SU-DHL-6 (cell line): ENCODE measurements at regions not wholly inside any gene's neighbourhood (a gene's known extent, or its start where the extent isn't known, plus 50 kb on each side); places are given as distances from the start of the nearest gene placed in this dataset.

ENCODE experiments used
- H2AFZ ChIP-seq: fragments of 200-600 bp; sonication (generic); 2 replicates; pipeline ENCODE4 v1.6.1; 2014; ENCODE audit warnings: low read depth, mild to moderate bottlenecking, moderate library complexity, mixed read lengths, antibody characterized with exemption, low read length; ENCODE audit not compliant: severe bottlenecking
- H3F3A ChIP-seq: fragments of 200-600 bp; shearing (Covaris generic); 2 replicates; pipeline ENCODE4 v1.6.0; 2016; ENCODE audit warnings: antibody characterized with exemption, mild to moderate bottlenecking; ENCODE audit not compliant: insufficient read depth
- H3K27ac ChIP-seq: fragments of 200-600 bp; sonication (generic); 2 replicates; pipeline ENCODE4 v1.5.1; 2016; ENCODE audit warnings: low read depth, mild to moderate bottlenecking, low read length, moderate library complexity, mixed read lengths
- H3K27me3 ChIP-seq: fragments of 200-600 bp; sonication (generic), shearing (Covaris generic); 2 replicates; pipeline ENCODE4 v1.6.0; 2014; ENCODE audit warnings: mild to moderate bottlenecking, low read length
- H3K36me3 ChIP-seq: fragments of 200-600 bp; sonication (generic); 2 replicates; pipeline ENCODE4 v1.6.1; 2014; ENCODE audit warnings: mild to moderate bottlenecking, low read length, mixed read lengths
- H3K4me2 ChIP-seq: fragments of 300-600, 200-600 bp; shearing (Covaris generic), sonication (generic); 2 replicates; pipeline ENCODE4 v1.6.0; 2014; ENCODE audit warnings: low read length, low read depth, mild to moderate bottlenecking; ENCODE audit not compliant: poor library complexity, severe bottlenecking
- H3K4me3 ChIP-seq: fragments of 200-600 bp; sonication (generic); 2 replicates; pipeline ENCODE4 v1.5.1; 2014; ENCODE audit warnings: antibody characterized with exemption, low read length, mild to moderate bottlenecking, mixed read lengths; ENCODE audit not compliant: insufficient read depth, poor library complexity, severe bottlenecking
- H3K79me2 ChIP-seq: fragments of 200-600 bp; sonication (generic); 2 replicates; pipeline ENCODE4 v1.6.1; 2014; ENCODE audit warnings: mild to moderate bottlenecking, low read length, moderate library complexity; ENCODE audit not compliant: insufficient read depth
- H3K9ac ChIP-seq: fragments of 200-600 bp; sonication (generic); 2 replicates; pipeline ENCODE4 v1.7.0; 2014; ENCODE audit warnings: mild to moderate bottlenecking, low read length
- H3K9me2 ChIP-seq: fragments of 200-600 bp; sonication (generic); replicated peaks from 2 replicates; pipeline ENCODE4 v1.6.1; 2014; ENCODE audit warnings: low read length; ENCODE audit not compliant: insufficient read depth
- H3K9me3 ChIP-seq: fragments of 200-600 bp; sonication (generic); 2 replicates; pipeline ENCODE4 v1.6.1; 2014; ENCODE audit warnings: low read length, mixed read lengths; ENCODE audit not compliant: insufficient read depth
- H4K20me1 ChIP-seq: fragments of 200-600 bp; sonication (generic); 2 replicates; pipeline ENCODE4 v1.6.1; 2014; ENCODE audit warnings: low read depth, mild to moderate bottlenecking, antibody characterized with exemption, low read length, moderate library complexity, mixed read lengths
- CTCF ChIP-seq: fragments of 200-600 bp; sonication (generic); IDR thresholded peaks from one replicate; pipeline ENCODE4 v1.5.1; 2017; ENCODE audit warnings: antibody characterized with exemption, mild to moderate bottlenecking, low read length, moderate library complexity; ENCODE audit not compliant: insufficient read depth, poor library complexity, severe bottlenecking
- EZH2phosphoT487 ChIP-seq: fragments of 200-600 bp; sonication (generic), shearing (Covaris generic); conservative IDR thresholded peaks from 2 replicates; pipeline ENCODE4 v1.6.1; 2018; ENCODE audit warnings: mild to moderate bottlenecking, antibody characterized with exemption, low read length, moderate library complexity, mixed read lengths

GRCh38 chr5:138662599-138662998 lies 87.4 kb upstream of the HSPA9 start:
- no peak overlapping the region for H3K4me3 ChIP-seq
- H3K27me3 ChIP-seq, result no peaks in the 10 kb centered on the region
- H3K9me3 ChIP-seq, result no peaks in the 10 kb centered on the region
- no peak overlapping the region for H3K9ac ChIP-seq
- H2AFZ ChIP-seq, result no peak overlapping the region
- H4K20me1 ChIP-seq, result no peaks in the 10 kb centered on the region
- no peak overlapping the region for H3K4me2 ChIP-seq
- H3K27ac ChIP-seq, result no peak overlapping the region
- TF ChIP-seq EZH2phosphoT487 (no peak), CTCF (no peak)
- no peaks in the 10 kb centered on the region for H3K9me2 ChIP-seq
- no peaks in the 10 kb centered on the region for H3K79me2 ChIP-seq
- H3F3A ChIP-seq, result no peaks in the 10 kb centered on the region
- H3K36me3 ChIP-seq, result no peaks in the 10 kb centered on the region

GRCh38 chr5:138661991-138662434 lies 86.8 kb upstream of the HSPA9 start:
- H3K27ac ChIP-seq, result no peak overlapping the region
- no peaks in the 10 kb centered on the region for H4K20me1 ChIP-seq
- H3K9me2 ChIP-seq, result no peaks in the 10 kb centered on the region
- H3K9me3 ChIP-seq, result no peaks in the 10 kb centered on the region
- no peaks in the 10 kb centered on the region for H3K27me3 ChIP-seq
- H3F3A ChIP-seq, result no peaks in the 10 kb centered on the region
- H2AFZ ChIP-seq, result no peak overlapping the region
- TF ChIP-seq EZH2phosphoT487, result no peak
- TF ChIP-seq CTCF, result no peak
- no peak overlapping the region for H3K4me2 ChIP-seq
- H3K4me3 ChIP-seq, result no peak overlapping the region
- H3K9ac ChIP-seq, result no peak overlapping the region
- H3K36me3 ChIP-seq, result no peaks in the 10 kb centered on the region
- no peaks in the 10 kb centered on the region for H3K79me2 ChIP-seq

GRCh38 chr5:138661291-138661960 lies 86.2 kb upstream of the HSPA9 start:
- H2AFZ ChIP-seq, result no peak overlapping the region
- no peak overlapping the region for H3K4me3 ChIP-seq
- H4K20me1 ChIP-seq, result no peaks in the 10 kb centered on the region
- H3K9me3 ChIP-seq, result no peaks in the 10 kb centered on the region
- no peak overlapping the region for H3K9ac ChIP-seq
- no peak overlapping the region for H3K27ac ChIP-seq
- no peaks in the 10 kb centered on the region for H3K36me3 ChIP-seq
- TF ChIP-seq EZH2phosphoT487 (no peak), CTCF (no peak)
- H3K27me3 ChIP-seq, result no peaks in the 10 kb centered on the region
- H3K4me2 ChIP-seq, result no peak overlapping the region
- no peaks in the 10 kb centered on the region for H3K79me2 ChIP-seq
- H3K9me2 ChIP-seq, result no peaks in the 10 kb centered on the region
- H3F3A ChIP-seq, result no peaks in the 10 kb centered on the region
